Ovary (tissue), 7 donors: ENCODE measurements at regions not wholly inside any gene's neighbourhood (a gene's known extent, or its start where the extent isn't known, plus 50 kb on each side); places are given as distances from the start of the nearest gene placed in this dataset.

ENCODE experiments used
- DNase-seq, 5 donors: peaks; one replicate each; pipeline ENCODE4 v3.0.0-alpha.2; 2019 to 2020
- H3K27ac ChIP-seq, 2 donors: fragments of 200-600 bp; one replicate each; pipeline versions ENCODE4 v1.5.1 to v1.8.0; 2019 to 2022
- H3K27me3 ChIP-seq: fragments of 200-600 bp; one replicate; pipeline ENCODE4 v1.8.0; 2022
- H3K36me3 ChIP-seq: fragments of 200-600 bp; sonication (generic); one replicate; pipeline ENCODE4 v1.5.1; 2019
- H3K4me1 ChIP-seq: one replicate; pipeline ENCODE4 v1.8.1; 2013; ENCODE audit warnings: mild to moderate bottlenecking, moderate library complexity; ENCODE audit not compliant: insufficient read depth
- H3K4me3 ChIP-seq: fragments of 200-600 bp; sonication (generic); one replicate; pipeline ENCODE4 v1.5.1; 2017
- H3K9me3 ChIP-seq, 2 donors: fragments of 200-600 bp in 1 of 2; sonication (generic) in 1 of 2; one replicate each; pipeline versions ENCODE4 v1.5.1 to v1.8.1; 2013 to 2019; ENCODE audit warnings: mild to moderate bottlenecking in 1 of 2, moderate library complexity in 1 of 2
- EP300 ChIP-seq: sonication (generic); formaldehyde crosslinking; IDR thresholded peaks from one replicate; pipeline ENCODE4 v1.6.1; 2017; ENCODE audit warnings: antibody characterized with exemption
- POLR2A ChIP-seq: fragments of 450-650 bp; IDR thresholded peaks from one replicate; pipeline ENCODE4 v1.6.1; 2017; ENCODE audit warnings: antibody characterized with exemption, mild to moderate bottlenecking, moderate library complexity
- WGBS, 3 donors: extraction: QIAGEN DNeasy Blood & Tissue Kit in 1 of 3; methylation state at CpG; one replicate each; pipeline versions ENCODE4 v1.1.5 to v1.1.7; 2013 to 2017; 5-methylcytosine and 5-hydroxymethylcytosine counted together
- intact Hi-C, 4 donors: fragments of 100-400 bp; cut with DNase I; formaldehyde crosslinking; loops; one replicate each; pipeline versions ENCODE4 v1.11.0 to v1.15.1; 2022 to 2023
- TF ChIP-seq, protein P1 (sequence below), 3 donors: fragments of 450-650 bp in 2 of 3; fragments of 200-600 bp in 1 of 3; IDR thresholded peaks; one replicate each; pipeline versions ENCODE4 v1.5.1 to v1.8.0; 2016 to 2022; ENCODE audit warnings: antibody characterized with exemption in 3 of 3, mild to moderate bottlenecking in 1 of 3
- donor health status: DM: no; HTN: no; CAD: no; lungs with moderate emphysema.
- donor health status: DM: no; HTN: no; CAD: no.
- donor health status: Bipolar disorder and iron deficiency.
- donor health status: DM: no; HTN: no; CAD: no.
- donor health status: DM: yes; HTN: yes; CAD: no.

DNA sequence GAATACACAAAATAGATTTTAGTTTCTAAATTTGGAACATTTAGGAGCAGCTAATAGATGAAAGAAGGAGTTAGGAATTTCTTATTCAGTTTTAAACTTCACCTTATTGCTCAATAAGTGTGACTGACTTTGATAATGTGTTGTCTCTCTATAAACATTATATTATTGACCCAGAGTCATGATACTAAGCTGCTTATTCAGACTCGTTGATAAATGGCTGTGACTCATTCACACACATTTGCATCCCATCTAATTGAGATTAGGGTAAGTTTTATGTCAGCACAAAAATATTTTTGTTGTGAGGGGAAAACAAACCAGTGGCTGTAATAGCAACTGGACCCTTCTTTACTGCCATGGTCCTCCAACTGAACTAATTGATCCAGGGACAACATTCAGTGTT is 137.6 kb downstream of the GOLIM4 start:
- TF ChIP-seq, protein P1, sequence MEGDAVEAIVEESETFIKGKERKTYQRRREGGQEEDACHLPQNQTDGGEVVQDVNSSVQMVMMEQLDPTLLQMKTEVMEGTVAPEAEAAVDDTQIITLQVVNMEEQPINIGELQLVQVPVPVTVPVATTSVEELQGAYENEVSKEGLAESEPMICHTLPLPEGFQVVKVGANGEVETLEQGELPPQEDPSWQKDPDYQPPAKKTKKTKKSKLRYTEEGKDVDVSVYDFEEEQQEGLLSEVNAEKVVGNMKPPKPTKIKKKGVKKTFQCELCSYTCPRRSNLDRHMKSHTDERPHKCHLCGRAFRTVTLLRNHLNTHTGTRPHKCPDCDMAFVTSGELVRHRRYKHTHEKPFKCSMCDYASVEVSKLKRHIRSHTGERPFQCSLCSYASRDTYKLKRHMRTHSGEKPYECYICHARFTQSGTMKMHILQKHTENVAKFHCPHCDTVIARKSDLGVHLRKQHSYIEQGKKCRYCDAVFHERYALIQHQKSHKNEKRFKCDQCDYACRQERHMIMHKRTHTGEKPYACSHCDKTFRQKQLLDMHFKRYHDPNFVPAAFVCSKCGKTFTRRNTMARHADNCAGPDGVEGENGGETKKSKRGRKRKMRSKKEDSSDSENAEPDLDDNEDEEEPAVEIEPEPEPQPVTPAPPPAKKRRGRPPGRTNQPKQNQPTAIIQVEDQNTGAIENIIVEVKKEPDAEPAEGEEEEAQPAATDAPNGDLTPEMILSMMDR (IDR thresholded peaks at IDR 0.05), result no peak
- TF ChIP-seq POLR2A, result no peak
- H3K36me3 ChIP-seq, result no peaks in the 10 kb centered on the region
- no peak overlapping the region for H3K4me3 ChIP-seq
- no peak overlapping the region for H3K27ac ChIP-seq
- H3K9me3 ChIP-seq, result no peaks in the 10 kb centered on the region
- H3K27me3 ChIP-seq, result no peaks in the 10 kb centered on the region
- no peaks in the 10 kb centered on the region for H3K4me1 ChIP-seq
- no peak for DNase-seq
- 3 to 21% (median 6%) methylated on average over 1 of the region's 1 CpG for WGBS, 3 donors
- intact Hi-C loops, result no loop called here

GRCh38 chr3:167952969-167953368 is 142.8 kb downstream of the GOLIM4 start:
- Histone ChIP-seq H3K27me3 (no peaks in the 10 kb centered on the region), H3K27ac (no peak overlapping the region), H3K4me3 (no peak overlapping the region), H3K4me1 (no peaks in the 10 kb centered on the region), H3K9me3 (no peaks in the 10 kb centered on the region), H3K36me3 (no peaks in the 10 kb centered on the region)
- DNase-seq, result no peak
- TF ChIP-seq EP300 (no peak), POLR2A (no peak)
- TF ChIP-seq, protein P1 (IDR thresholded peaks at IDR 0.05), result no peak
- intact Hi-C loops, result no loop called here
- WGBS, 3 donors, result 70 to 75% (median 72%) methylated on average over 4 of the region's 4 CpGs

DNA sequence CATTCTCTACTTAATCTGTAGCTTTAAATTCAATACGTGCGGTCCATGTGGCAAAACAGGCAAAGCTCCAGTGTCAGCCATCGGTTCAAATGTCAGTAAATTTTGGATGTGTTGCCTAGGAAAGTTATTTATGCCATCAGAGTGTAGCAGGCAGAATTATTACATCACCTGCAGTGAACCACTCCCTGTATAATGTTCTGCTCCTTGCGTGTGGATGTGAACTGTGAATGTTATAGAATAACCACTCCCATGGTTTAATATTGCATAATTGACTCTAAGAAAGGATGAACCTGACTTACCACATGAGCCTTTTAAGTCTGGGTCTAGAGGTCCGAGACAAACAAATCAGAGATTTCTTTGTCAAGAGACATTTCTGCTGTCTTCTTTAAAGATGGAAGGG is 145.5 kb downstream of the GOLIM4 start:
- H3K4me3 ChIP-seq, result no peak overlapping the region
- DNase-seq, result no peak
- H3K4me1 ChIP-seq, result no peaks in the 10 kb centered on the region
- TF ChIP-seq EP300 (no peak), POLR2A (no peak)
- TF ChIP-seq, protein P1 (IDR thresholded peaks at IDR 0.05), result no peak
- H3K9me3 ChIP-seq, result no peaks in the 10 kb centered on the region
- H3K36me3 ChIP-seq, result no peaks in the 10 kb centered on the region
- intact Hi-C loops, result no loop called here
- WGBS, 3 donors, result 83 to 84% (median 83%) methylated on average over 5 of the region's 5 CpGs
- no peaks in the 10 kb centered on the region for H3K27me3 ChIP-seq
- H3K27ac ChIP-seq, result no peak overlapping the region

- Histone ChIP-seq H3K27me3 (no peaks in the 10 kb centered on the region), H3K27ac (no peak overlapping the region), H3K4me3 (no peak overlapping the region), H3K9me3 (no peaks in the 10 kb centered on the region), H3K4me1 (no peaks in the 10 kb centered on the region), H3K36me3 (no peaks in the 10 kb centered on the region)
- intact Hi-C loops, result no loop called here
- TF ChIP-seq, protein P1 (IDR thresholded peaks at IDR 0.05), result no peak
- TF ChIP-seq POLR2A, result no peak
- DNase-seq, result no peak
- 9 to 11% (median 11%) methylated on average over 7 of the region's 7 CpGs for WGBS, 3 donors
Observed at GRCh38 chr3:167941234-167941995, 154.3 kb downstream of the GOLIM4 start.
